Islet of Langerhans (tissue), 1 donor: ENCODE measurements at regions not wholly inside any gene's neighbourhood (a gene's known extent, or its start where the extent isn't known, plus 50 kb on each side); places are given as distances from the start of the nearest gene placed in this dataset.
"Not testable (repeated sequence)": the region's sequence is repeated elsewhere in the genome, so short reads cannot be mapped to it uniquely, and the experiment has no call there.

ENCODE experiments used
- FAIRE-seq: peaks from one replicate; lab custom pipeline; 2011; peaks lifted over from hg19 to GRCh38; lab: Jason Lieb, UNC

GRCh38 chr15:35992791-35993190, 446.8 kb upstream of the DPH6 start:
- no peak for FAIRE-seq

GRCh38 chr15:35993196-35993595, 447.2 kb upstream of the DPH6 start:
- no peak for FAIRE-seq

GRCh38 chr15:35994876-35995275, 448.9 kb upstream of the DPH6 start:
- FAIRE-seq = no peak

GRCh38 chr15:35998663-35999602, 453.0 kb upstream of the DPH6 start:
- no peak for FAIRE-seq

- no peak for FAIRE-seq
These were observed 459.0 kb upstream of the DPH6 start for GRCh38 chr15:36004891-36005490.

GRCh38 chr15:36005542-36005941, 459.6 kb upstream of the DPH6 start:
- no peak for FAIRE-seq

- no peak for FAIRE-seq
These were observed 461.7 kb upstream of the DPH6 start for GRCh38 chr15:36007699-36008098.

GRCh38 chr15:36008719-36009118, 462.8 kb upstream of the DPH6 start:
- FAIRE-seq = no peak

GRCh38 chr15:36024031-36024688, 478.2 kb upstream of the DPH6 start:
- FAIRE-seq = no peak

GRCh38 chr15:36026627-36027283, 480.8 kb upstream of the DPH6 start:
- no peak for FAIRE-seq

GRCh38 chr15:36029606-36030210, 483.7 kb upstream of the DPH6 start:
- no peak for FAIRE-seq

- no peak for FAIRE-seq
These were observed 494.1 kb upstream of the DPH6 start for GRCh38 chr15:36039996-36040572.

- not testable (repeated sequence) for FAIRE-seq
These were observed 501.2 kb upstream of the DPH6 start for GRCh38 chr15:36047018-36047716.

- no peak for FAIRE-seq
These were observed 504.9 kb upstream of the DPH6 start for GRCh38 chr15:36050899-36051298.

GRCh38 chr15:36052641-36053040, 506.7 kb upstream of the DPH6 start:
- not testable (repeated sequence) for FAIRE-seq

GRCh38 chr15:36053746-36054145, 507.8 kb upstream of the DPH6 start:
- FAIRE-seq = no peak

- no peak for FAIRE-seq
These were observed 513.6 kb upstream of the DPH6 start for GRCh38 chr15:36059596-36059995.

GRCh38 chr15:36062357-36062756, 516.4 kb upstream of the DPH6 start:
- FAIRE-seq = no peak

- FAIRE-seq = no peak
These were observed 512.7 kb upstream of the CDIN1 start for GRCh38 chr15:36066757-36067156.

GRCh38 chr15:36067483-36068274, 511.7 kb upstream of the CDIN1 start:
- no peak for FAIRE-seq
